ENCODE measurements at regions not wholly inside any gene's neighbourhood (a gene's known extent, or its start where the extent isn't known, plus 50 kb on each side); places are given as distances from the start of the nearest gene placed in this dataset.
"Not testable (repeated sequence)": the region's sequence is repeated elsewhere in the genome, so short reads cannot be mapped to it uniquely, and the experiment has no call there.

GRCh38 chr12:127590868-127591267 is 676.1 kb upstream of the TMEM132C start:
- peaks cover 3% of the 10 kb centered on the region for H3K36me3 Mint-ChIP-seq
- no peak overlapping the region for H3K4me3 Mint-ChIP-seq
- H3K27ac Mint-ChIP-seq, result peak overlapping the region in 1 of 3 donors; percentile 36
- H3K4me1 Mint-ChIP-seq, result no peaks in the 10 kb centered on the region
- no peaks in the 10 kb centered on the region for H3K27me3 Mint-ChIP-seq
- H3K9me3 Mint-ChIP-seq, result peaks cover 2 to 7% (median 5%) of the 10 kb centered on the region in 3 donors

- Mint-ChIP-seq H3K9me3 (peaks cover 0 to 4% (median 3%) of the 10 kb centered on the region in 3 donors), H3K27me3 (no peaks in the 10 kb centered on the region), H3K36me3 (peaks cover 3% of the 10 kb centered on the region), H3K4me1 (no peaks in the 10 kb centered on the region), H3K4me3 (no peak overlapping the region), H3K27ac (peak overlapping the region in 1 of 3 donors; percentile 83)
These were observed 674.7 kb upstream of the TMEM132C start for GRCh38 chr12:127592245-127592644.

GRCh38 chr12:127594351-127594970 is 672.5 kb upstream of the TMEM132C start:
- no peaks in the 10 kb centered on the region for H3K36me3 Mint-ChIP-seq
- no peak overlapping the region for H3K27ac Mint-ChIP-seq
- no peaks in the 10 kb centered on the region for H3K4me1 Mint-ChIP-seq
- H3K9me3 Mint-ChIP-seq, result peaks cover 0 to 6% (median 3%) of the 10 kb centered on the region in 3 donors
- no peaks in the 10 kb centered on the region for H3K27me3 Mint-ChIP-seq
- no peak overlapping the region for H3K4me3 Mint-ChIP-seq

- H3K4me3 Mint-ChIP-seq, result no peak overlapping the region
- H3K27me3 Mint-ChIP-seq, result no peaks in the 10 kb centered on the region
- H3K4me1 Mint-ChIP-seq, result no peaks in the 10 kb centered on the region
- peaks cover 0 to 6% (median 3%) of the 10 kb centered on the region in 3 donors for H3K9me3 Mint-ChIP-seq
- no peaks in the 10 kb centered on the region for H3K36me3 Mint-ChIP-seq
- H3K27ac Mint-ChIP-seq, result no peak overlapping the region
These were observed 671.5 kb upstream of the TMEM132C start for GRCh38 chr12:127595506-127595905.

GRCh38 chr12:127596891-127597290 is 670.1 kb upstream of the TMEM132C start:
- Mint-ChIP-seq H3K4me3 (no peak overlapping the region), H3K27ac (no peak overlapping the region), H3K9me3 (peaks cover 0 to 8% (median 3%) of the 10 kb centered on the region in 3 donors), H3K36me3 (no peaks in the 10 kb centered on the region), H3K4me1 (no peaks in the 10 kb centered on the region), H3K27me3 (no peaks in the 10 kb centered on the region)

- no peak overlapping the region for H3K4me3 Mint-ChIP-seq
- peak overlapping the region in 1 of 3 donors; percentile 48 for H3K27ac Mint-ChIP-seq
- no peaks in the 10 kb centered on the region for H3K4me1 Mint-ChIP-seq
- H3K9me3 Mint-ChIP-seq, result peaks cover 0 to 8% (median 0%) of the 10 kb centered on the region in 3 donors
- no peaks in the 10 kb centered on the region for H3K27me3 Mint-ChIP-seq
- H3K36me3 Mint-ChIP-seq, result no peaks in the 10 kb centered on the region
These were observed 667.5 kb upstream of the TMEM132C start for GRCh38 chr12:127599436-127599835.

GRCh38 chr12:127600211-127600610 is 666.8 kb upstream of the TMEM132C start:
- Mint-ChIP-seq H3K27ac (no peak overlapping the region), H3K9me3 (peaks cover 0 to 6% (median 0%) of the 10 kb centered on the region in 3 donors), H3K4me1 (no peaks in the 10 kb centered on the region), H3K27me3 (no peaks in the 10 kb centered on the region), H3K4me3 (no peak overlapping the region), H3K36me3 (no peaks in the 10 kb centered on the region)

GRCh38 chr12:127606476-127607015 is 660.4 kb upstream of the TMEM132C start:
- Mint-ChIP-seq H3K9me3 (peaks cover 0 to 11% (median 5%) of the 10 kb centered on the region in 3 donors), H3K4me3 (no peak overlapping the region), H3K36me3 (peaks cover 2% of the 10 kb centered on the region), H3K27me3 (no peaks in the 10 kb centered on the region), H3K4me1 (no peaks in the 10 kb centered on the region), H3K27ac (no peak overlapping the region)

- peaks cover 2% of the 10 kb centered on the region for H3K36me3 Mint-ChIP-seq
- no peaks in the 10 kb centered on the region for H3K27me3 Mint-ChIP-seq
- H3K9me3 Mint-ChIP-seq, result peaks cover 0 to 9% (median 5%) of the 10 kb centered on the region in 3 donors
- no peak overlapping the region for H3K4me3 Mint-ChIP-seq
- no peak overlapping the region for H3K27ac Mint-ChIP-seq
- no peaks in the 10 kb centered on the region for H3K4me1 Mint-ChIP-seq
These were observed 659.7 kb upstream of the TMEM132C start for GRCh38 chr12:127607146-127607725.

GRCh38 chr12:127608359-127608758 is 658.6 kb upstream of the TMEM132C start:
- not testable (repeated sequence) for H3K27me3 Mint-ChIP-seq, H3K27ac Mint-ChIP-seq, H3K4me1 Mint-ChIP-seq, H3K4me3 Mint-ChIP-seq, H3K36me3 Mint-ChIP-seq, H3K9me3 Mint-ChIP-seq

- no peak overlapping the region for H3K4me3 Mint-ChIP-seq
- no peaks in the 10 kb centered on the region for H3K4me1 Mint-ChIP-seq
- H3K27ac Mint-ChIP-seq, result no peak overlapping the region
- H3K9me3 Mint-ChIP-seq, result peaks cover 5 to 13% (median 9%) of the 10 kb centered on the region in 3 donors
- no peaks in the 10 kb centered on the region for H3K36me3 Mint-ChIP-seq
- no peaks in the 10 kb centered on the region for H3K27me3 Mint-ChIP-seq
These were observed 653.9 kb upstream of the TMEM132C start for GRCh38 chr12:127613056-127613455.

GRCh38 chr12:127619869-127620734 is 646.9 kb upstream of the TMEM132C start:
- H3K27ac Mint-ChIP-seq, result no peak overlapping the region

GRCh38 chr12:127620735-127621355 is 646.1 kb upstream of the TMEM132C start:
- H3K27me3 Mint-ChIP-seq, result no peaks in the 10 kb centered on the region
- peaks cover 0 to 18% (median 17%) of the 10 kb centered on the region in 3 donors for H3K9me3 Mint-ChIP-seq
- no peaks in the 10 kb centered on the region for H3K4me1 Mint-ChIP-seq
- H3K27ac Mint-ChIP-seq, result no peak overlapping the region
- no peak overlapping the region for H3K4me3 Mint-ChIP-seq
- H3K36me3 Mint-ChIP-seq, result no peaks in the 10 kb centered on the region

More at GRCh38 chr12:127619869-127620734, 646.9 kb upstream of the TMEM132C start:
- H3K4me1 Mint-ChIP-seq, result no peaks in the 10 kb centered on the region
- peaks cover 0 to 18% (median 17%) of the 10 kb centered on the region in 3 donors for H3K9me3 Mint-ChIP-seq
- H3K27me3 Mint-ChIP-seq, result no peaks in the 10 kb centered on the region
- H3K4me3 Mint-ChIP-seq, result no peak overlapping the region
- no peaks in the 10 kb centered on the region for H3K36me3 Mint-ChIP-seq

- Mint-ChIP-seq H3K27me3 (no peaks in the 10 kb centered on the region), H3K9me3 (peaks cover 0 to 17% (median 14%) of the 10 kb centered on the region in 3 donors), H3K27ac (no peak overlapping the region), H3K36me3 (no peaks in the 10 kb centered on the region), H3K4me3 (no peak overlapping the region), H3K4me1 (no peaks in the 10 kb centered on the region)
These were observed 645.6 kb upstream of the TMEM132C start for GRCh38 chr12:127621366-127621765.

GRCh38 chr12:127623362-127623761 is 643.6 kb upstream of the TMEM132C start:
- Mint-ChIP-seq H3K4me1 (no peaks in the 10 kb centered on the region), H3K27me3 (no peaks in the 10 kb centered on the region), H3K27ac (no peak overlapping the region), H3K36me3 (no peaks in the 10 kb centered on the region), H3K4me3 (no peak overlapping the region), H3K9me3 (peaks cover 0 to 10% (median 7%) of the 10 kb centered on the region in 3 donors)

Measured in IgD-negative memory B cell (primary cell).